HG03108 (cell line): ENCODE measurements at regions not wholly inside any gene's neighbourhood (a gene's known extent, or its start where the extent isn't known, plus 50 kb on each side); places are given as distances from the start of the nearest gene placed in this dataset.

Experiments used
- ATAC-seq: cut with Tn5 transposase; IDR thresholded peaks from one replicate; pipeline ENCODE4 v1.9.1; 2021; ENCODE audit warnings: moderate library complexity; ENCODE audit not compliant: unreplicated experiment

- no peak for ATAC-seq
Measured at GRCh38 chr2:64398516-64399129, 55.3 kb upstream of the LGALSL start.

GRCh38 chr2:64399521-64399920 lies 54.4 kb upstream of the LGALSL start:
- no peak for ATAC-seq

- ATAC-seq, result no peak
Measured at GRCh38 chr2:64400105-64400728, 53.7 kb upstream of the LGALSL start.

- no peak for ATAC-seq
Measured at GRCh38 chr2:64400733-64401528, 53.0 kb upstream of the LGALSL start.

GRCh38 chr2:64401529-64401880 lies 52.5 kb upstream of the LGALSL start:
- ATAC-seq, result no peak

- no peak for ATAC-seq
Measured at GRCh38 chr2:64402876-64403275, 51.1 kb upstream of the LGALSL start.

GRCh38 chr2:64403426-64403825 lies 50.5 kb upstream of the LGALSL start:
- no peak for ATAC-seq

- ATAC-seq, result no peak
Measured at GRCh38 chr2:64404002-64404731, 49.8 kb upstream of the LGALSL start.
